Left hindlimb (tissue), 1 donor: ENCODE measurements at regions not wholly inside any gene's neighbourhood (a gene's known extent, or its start where the extent isn't known, plus 50 kb on each side); places are given as distances from the start of the nearest gene placed in this dataset.
A peak's percentile ranks its signal among the peaks of the same experiment; 100 is the strongest.
"Not testable (repeated sequence)": the region's sequence is repeated elsewhere in the genome, so short reads cannot be mapped to it uniquely, and the experiment has no call there.

ENCODE experiments used
- DNase-seq: peaks from one replicate; pipeline ENCODE4 v3.0.0-alpha.2; 2018

DNA sequence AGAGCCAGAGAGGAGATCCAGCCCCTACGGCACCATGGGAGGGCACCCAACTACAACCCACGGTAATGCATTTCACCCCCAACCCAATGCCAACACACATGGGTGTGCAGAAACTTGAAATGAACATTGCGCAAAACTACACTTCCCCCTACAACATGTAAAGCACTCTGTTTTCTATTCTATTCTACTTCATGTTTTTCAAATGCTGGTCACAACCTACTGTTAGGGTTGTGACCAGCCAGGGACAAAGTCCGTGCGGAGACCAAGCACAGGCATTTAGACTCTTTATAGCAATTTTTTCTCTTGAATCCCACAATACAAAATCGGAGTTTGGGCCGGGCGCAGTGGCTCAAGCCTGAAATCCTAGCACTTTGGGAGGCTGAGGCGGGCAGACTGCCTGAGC, 90.6 kb downstream of the MRPL14 start:
- DNase-seq, result no peak

DNA sequence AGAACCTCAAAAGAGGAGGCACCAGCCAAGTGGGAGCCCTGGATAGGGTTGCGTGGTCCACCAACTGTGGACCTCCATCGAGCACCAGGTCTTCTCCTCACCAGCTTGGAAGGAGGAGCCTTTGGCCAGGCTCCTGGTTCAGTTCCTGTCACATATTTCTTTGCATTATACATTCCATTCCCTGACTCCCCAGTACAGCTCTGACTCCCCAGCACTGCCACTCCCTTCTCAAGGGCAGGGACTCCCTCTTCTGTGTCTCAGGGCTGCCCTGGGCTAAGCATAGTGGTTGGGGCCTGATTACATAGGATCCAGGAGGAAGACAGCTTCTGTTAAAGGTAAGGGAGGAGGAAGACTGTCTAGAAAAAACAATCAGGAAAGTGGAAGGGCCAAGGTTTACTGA, 91.1 kb downstream of the MRPL14 start:
- DNase-seq, result no peak

DNA sequence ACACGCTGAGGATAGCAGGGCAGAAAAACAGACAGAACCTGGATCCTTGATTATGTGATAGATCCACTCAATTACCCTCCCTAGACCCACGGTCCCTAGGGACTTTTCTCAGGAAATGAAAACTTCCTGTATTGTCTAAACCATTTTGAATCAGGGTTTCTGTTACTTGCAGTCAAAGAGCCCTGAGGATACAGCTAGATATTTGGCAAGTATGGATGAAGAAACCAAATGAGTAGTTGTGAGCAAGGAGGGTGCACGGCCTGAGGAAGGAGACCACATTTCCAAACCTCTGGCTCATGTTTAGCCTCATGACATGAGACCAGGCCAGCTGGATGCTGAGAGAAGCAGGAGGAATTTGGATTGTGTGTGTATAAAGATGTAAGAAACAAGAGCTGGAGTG, 91.6 kb downstream of the MRPL14 start:
- no peak for DNase-seq

DNA sequence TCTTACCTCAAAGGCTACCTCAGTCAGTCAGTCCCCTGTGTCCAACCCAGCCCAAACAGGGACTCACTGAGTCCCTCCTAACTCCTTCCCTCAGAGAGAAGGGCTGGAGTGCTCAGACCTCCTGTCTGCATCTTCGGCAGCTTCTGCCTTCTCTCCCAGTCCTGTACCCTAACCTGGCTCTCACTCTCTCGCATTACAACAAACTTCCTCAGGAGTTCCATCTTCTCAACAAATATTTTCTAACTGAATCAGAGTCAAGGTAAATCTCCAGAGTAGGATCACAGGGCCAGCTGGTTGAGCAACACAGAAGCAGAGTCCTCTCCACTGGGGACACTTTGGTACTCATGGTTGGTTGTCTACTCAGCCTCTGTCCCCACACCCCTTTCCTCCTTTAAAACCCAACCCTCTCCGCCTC, 92.3 kb downstream of the MRPL14 start:
- DNase-seq, result no peak

DNA sequence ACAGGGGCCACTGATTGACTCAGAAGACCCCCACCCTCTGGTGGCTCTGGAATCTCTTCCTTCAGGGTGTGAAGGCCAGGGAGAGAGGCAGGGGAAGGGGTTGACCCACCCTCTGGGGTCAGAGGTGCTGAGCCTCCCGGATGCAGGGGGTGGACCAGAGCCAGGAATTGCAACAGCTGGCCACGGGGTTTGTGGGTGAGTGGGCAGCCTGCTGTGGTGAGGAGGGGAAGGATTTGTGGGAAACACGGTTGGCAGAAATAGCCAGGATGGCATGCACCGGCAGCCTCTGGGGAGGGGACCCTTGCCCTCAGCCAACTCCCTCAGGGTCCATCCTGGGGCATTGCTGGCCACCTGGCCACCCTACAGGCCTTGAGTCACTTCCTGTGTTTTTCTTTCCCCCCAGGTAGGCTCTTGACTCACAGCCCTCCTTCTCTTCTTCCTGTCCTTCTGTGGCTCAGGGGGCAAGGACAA, 92.8 kb downstream of the MRPL14 start:
- DNase-seq, result peak; percentile 27

DNA sequence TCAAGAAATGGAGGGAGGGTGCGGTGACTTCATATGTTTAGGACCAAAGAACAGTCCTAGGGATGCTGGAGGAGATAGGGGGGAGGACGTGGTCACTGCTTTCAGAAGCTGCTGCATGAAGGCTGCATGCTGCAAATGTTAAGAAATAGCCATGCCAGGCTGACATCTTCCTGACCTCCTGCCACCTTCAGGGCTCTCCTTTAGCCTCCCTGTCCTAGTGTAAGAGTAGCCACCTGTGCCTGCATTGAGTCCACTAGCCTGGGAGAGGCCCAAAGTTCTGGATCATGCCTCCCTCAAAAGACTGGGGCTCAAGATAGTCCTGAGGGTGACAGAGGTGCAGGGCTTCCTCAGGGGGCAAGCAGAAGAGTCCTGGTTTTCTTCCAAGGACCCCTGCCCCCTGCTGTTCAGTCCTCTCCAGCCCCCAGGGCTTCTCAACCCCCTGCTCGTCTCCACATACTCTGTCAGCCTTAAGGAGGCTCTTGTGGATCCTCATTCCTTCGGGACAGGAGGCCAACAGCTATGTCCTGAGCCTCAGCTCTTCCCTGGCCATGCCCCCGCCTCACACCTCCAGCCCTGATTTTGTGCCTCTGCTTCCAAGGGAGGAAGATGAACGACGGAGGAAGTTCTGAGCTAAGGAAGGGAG, 96.3 kb downstream of the MRPL14 start:
- no peak for DNase-seq

DNA sequence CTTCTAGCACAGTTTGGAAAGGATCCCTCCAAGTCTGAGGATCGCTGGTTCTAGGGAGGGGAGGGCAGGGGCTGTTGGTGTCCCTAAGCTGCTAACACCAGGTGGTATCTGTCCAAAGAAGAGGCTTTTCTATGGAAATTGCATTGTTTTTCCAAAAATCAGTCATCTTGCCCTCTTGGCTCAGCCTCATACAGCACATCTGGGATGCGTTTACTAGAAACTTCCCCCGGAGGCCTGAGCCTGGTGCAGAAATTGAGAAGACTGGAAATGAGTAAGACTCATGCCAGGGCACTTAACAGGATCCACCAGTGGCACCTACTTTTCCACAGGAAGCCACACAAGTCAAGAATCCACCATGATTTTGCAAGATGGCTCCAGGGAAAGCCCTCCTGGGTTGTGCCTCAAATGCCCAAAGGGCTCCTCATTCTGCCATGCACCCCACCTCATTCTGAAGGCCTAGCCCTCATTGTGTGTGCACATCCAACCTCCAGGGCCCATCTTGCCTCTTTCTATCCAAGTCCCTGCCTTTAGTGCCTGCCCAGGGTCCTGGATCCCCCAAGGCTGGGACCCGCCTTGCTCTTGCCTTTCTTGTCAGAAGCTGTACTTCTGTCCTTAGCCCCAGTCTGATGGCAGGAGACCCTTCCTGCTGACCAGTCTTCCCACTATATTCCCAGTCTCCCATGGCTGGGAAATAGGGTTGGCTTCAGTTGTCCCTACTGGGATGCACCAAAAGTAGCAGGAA, 97.6 kb downstream of the MRPL14 start:
- peak; percentile 27 for DNase-seq

DNA sequence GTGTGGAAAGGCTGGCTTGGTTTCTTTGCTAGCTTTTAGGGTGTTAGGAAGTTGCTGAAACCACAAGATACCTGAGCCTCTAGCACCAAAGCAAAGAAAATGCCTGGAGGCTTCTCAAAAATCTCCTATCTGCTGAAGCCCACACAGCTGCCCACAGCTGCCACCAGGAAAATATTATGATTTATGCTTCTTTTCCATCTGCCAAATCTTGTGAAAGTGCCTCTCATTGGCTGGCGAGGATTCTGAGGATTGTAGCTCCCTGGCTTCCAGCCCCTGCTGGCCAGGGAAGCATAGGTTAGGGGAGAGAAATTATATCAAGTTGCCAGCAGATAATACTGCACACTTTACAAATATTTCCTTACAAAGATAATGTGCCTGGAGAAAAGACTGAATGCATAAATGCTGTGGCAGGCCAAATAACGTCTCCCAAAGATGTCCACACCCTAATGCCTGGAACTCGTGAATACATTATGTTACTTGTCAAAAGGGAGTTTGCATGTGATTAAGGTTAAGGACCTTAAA, 98.4 kb downstream of the MRPL14 start:
- DNase-seq, result peak; percentile 39

DNA sequence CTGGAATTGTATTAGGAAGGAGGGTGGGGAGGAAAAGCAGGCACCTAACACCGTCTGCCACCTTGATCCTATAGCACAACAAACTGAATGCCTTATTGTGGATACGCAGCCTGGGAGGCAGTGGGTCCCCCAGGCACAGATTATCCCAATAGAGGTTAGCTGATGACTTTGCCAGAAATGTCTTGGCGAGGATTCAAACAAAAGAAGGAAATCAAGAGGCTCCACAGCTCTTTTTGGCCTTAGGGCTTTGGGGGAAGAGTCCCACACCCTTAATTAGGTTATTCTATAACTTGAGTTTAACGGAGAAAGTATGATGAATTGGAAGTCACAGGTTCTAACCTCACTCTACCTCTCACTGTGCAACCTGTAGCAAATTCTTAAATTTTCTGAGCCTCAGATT, 102.0 kb downstream of the MRPL14 start:
- DNase-seq, result no peak

DNA sequence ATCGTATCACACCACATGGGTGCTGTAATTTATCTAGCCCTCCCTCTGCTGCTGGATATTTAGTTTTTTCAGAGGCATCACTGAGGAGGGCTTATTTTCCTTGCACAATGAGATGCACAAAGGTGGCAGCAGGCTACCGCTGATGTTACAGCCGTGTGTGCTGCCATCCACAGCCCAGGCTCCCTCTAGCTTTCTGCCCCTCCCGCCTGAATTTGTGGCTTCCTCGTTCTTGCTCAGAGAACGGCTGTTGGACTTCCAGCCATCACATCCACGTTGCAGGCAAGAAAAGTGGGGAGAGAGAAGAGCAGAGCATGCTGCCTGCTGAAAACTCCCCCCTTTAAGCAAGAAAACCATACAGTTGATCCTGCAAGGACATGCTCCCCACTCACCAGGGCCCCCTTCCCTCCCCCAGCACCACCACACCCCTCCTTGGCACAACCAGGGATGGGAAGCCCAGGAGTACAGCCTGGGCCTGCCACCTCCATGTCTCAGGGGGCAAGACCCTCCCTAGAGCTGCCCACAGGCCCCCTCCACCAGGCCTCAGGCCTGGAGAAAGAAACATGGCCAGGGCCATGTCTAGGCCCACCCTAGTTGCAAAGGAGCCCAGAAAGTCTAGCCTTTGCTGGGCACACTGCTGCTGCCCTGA, 102.6 kb downstream of the MRPL14 start:
- DNase-seq, result peak; percentile 41

DNA sequence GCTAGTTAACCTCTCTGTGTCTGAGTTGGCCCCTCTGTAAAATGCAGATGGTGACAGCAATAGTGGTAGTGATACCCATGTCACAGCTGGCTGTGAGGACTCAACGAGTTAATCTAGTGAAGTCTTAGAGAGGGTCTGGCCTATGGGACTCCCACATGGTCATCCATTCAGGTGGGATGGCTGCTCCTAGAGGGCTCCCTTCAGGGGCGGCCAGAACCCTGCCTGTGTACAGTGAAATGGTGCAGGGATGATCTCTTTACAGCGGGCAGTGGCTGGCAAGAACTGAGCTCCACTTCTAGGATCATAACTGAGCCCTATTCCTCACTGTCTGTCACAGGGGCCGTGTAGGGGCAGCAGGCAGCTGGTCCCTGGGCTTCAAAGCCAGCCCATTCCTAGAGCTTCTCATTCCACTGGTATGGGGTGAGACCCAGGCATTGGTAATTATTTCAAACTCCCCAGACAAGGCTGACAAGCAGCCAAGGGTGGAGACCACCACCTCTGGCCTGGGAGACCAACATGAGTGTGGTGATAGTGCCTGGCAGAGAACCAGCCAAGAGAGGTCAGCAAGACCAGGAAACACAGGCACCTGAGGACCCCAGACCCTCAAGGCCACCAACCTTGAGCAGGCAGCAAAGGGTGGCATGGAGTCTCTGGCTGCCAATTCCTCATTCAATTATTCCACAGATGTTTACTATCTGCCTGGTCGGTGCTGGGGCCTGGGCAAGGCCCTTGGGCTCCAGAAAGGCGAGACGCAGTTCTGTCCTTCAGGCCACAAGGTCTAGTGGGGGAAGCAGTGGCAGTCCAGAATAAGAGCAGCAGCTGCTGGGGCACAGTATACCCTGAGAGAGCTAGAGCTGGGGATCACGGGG, 103.4 kb downstream of the MRPL14 start:
- DNase-seq, result no peak

DNA sequence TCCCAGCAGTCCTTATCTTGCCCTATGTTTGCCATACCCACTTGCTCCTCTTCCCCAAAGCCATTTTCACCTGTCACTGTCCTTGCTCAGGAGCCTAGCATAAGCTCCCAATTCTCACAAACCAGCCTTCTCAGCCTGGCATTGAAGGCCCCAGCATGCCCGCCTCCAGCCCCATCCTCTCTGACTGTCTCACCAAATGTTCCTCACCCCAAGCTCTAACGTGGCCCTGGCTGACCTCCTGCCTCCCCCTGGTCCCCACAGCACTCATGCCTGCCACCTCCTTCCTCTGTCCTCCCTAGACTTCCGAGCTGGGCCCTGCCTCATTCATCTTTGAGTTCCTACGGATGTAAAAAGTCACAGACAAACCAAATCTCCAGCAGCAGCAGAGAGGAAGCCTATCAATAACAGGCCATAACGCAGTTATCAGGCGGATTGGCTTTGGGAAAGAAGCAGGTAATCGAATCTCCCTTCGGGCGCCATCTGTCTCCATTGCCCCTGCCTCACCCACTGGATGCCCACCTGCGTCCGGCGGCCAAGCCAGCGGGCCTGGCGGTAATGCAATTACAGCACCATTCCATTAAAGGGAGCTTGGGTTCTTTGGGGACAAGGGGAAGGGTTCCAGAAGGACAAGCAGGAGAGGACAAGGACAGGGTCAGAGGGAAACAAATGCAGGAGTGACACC, 104.4 kb downstream of the MRPL14 start:
- DNase-seq, result no peak

DNA sequence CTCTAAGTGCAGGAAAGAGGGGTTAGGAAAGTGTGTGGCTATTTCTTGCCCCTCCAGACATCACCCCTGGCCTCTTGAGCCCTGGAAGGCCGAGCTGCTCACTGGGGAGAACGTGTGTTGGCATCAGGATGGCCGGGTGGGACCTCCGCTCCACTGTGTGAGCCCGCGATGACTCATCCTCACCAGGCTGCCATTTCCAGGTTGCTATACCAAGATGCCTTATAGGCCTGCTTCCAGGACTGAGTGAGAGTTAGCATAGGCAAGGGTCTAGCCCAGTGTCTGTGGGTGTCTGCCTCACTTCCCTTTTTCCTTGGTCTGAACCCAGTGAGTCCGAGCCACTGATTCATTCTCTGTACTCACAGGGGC, 105.0 kb downstream of the MRPL14 start:
- DNase-seq, result peak; percentile 39

DNA sequence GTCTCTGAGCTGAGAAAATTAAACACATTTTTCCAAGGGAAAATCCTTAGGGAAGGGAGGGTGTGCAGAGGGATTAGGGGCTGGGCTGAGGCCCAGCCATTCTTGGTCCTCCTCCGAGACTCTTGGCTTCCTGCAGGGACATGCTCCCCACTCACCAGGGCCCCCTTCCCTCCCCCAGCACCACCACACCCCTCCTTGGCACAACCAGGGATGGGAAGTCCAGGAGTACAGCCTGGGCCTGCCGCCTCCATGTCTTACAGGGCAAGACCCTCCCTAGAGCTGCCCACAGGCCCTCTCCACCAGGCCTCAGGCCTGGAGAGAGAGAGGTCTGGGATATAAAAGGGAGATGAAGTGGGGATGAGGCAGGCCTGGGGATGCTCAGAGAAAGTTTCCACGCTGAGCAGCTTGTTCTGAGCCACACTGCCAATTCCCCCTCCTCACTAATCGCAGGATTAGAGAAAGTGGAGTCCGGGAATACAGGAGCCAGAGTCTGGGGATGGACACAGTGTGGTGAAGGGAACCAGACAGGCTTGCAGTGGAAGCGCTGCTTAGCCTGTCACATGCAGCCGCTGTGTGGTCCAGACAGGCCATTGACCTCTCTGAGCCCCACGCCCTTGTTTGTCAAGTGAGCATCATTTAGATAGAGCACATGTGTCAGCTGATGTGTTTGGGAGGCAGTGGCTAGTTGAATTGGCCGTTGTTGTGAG, 105.5 kb downstream of the MRPL14 start:
- peak; percentile 34 for DNase-seq

DNA sequence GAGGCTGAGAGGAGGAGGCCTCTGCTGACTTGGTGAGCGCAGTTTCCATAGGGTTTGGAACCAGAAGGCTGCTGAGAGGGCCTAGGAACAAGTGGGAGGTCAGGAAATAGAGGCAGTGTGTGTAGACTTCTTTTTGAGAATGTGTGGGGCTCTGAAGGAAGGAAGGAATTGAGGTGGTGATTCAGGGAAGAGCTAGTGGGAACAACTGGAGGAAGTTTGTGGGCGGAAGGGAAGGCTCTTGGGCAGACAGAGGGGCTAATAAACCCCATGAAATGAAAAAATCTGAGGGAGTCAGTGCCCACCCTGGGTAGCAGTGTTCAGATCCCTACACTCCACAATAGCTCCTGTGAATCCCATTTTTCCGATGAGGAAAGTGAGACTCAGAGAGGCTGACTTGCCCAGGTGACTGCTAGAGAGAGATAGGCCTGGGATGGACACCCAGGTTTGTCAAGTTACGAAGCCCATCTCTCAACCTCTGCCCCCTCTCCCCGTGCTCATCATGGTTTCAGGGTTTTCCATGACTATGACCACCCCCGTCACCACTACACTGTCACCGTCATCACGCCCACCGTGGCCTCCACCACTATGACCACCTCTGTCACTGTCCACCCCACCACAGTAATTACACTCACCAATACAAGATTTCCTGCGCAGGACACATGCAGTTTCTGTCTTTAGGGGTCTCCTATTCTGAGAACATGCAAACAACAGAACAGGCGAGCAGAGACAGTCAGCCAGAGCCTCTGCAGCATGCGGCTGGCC, 106.4 kb downstream of the MRPL14 start:
- DNase-seq, result no peak

DNA sequence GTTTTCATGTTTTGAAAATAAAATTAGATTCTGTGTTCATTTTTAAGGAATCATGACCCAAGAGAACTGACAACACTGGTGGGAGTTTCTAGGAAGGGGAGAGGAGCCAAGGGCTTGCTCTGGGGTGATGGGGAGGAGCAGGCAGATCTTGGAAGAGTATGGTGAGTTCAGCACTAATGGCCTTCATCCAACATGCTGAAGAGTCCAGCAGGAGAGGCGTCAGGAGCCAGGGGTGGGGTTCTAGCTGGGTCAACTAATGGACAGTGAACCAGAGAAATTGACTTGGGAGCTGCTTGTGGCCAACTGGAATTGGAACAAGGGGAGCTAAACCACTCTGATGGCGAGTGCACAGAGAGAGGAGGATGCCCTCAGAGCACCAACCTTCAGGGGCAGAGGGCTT, 107.1 kb downstream of the MRPL14 start:
- peak; percentile 42 for DNase-seq

DNA sequence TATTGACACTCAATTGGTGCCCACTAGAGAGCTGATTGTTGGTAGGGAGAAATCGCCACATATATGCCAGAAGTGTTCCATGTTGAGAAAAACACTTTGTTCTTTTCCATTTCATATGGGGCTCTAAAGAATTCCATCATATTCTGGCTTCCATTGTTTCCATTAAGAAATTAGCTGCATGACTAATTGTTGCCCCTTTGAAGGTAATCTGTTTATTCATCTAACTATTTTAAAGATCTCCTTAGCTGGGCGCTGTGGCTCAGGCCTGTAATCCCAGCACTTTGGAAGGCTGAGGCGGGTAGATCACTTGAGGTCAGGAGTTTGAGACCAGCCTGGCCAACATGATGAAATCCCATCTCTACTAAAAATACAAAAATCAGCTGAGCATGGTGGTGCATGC, 109.9 kb downstream of the MRPL14 start:
- DNase-seq, result not testable (repeated sequence)

DNA sequence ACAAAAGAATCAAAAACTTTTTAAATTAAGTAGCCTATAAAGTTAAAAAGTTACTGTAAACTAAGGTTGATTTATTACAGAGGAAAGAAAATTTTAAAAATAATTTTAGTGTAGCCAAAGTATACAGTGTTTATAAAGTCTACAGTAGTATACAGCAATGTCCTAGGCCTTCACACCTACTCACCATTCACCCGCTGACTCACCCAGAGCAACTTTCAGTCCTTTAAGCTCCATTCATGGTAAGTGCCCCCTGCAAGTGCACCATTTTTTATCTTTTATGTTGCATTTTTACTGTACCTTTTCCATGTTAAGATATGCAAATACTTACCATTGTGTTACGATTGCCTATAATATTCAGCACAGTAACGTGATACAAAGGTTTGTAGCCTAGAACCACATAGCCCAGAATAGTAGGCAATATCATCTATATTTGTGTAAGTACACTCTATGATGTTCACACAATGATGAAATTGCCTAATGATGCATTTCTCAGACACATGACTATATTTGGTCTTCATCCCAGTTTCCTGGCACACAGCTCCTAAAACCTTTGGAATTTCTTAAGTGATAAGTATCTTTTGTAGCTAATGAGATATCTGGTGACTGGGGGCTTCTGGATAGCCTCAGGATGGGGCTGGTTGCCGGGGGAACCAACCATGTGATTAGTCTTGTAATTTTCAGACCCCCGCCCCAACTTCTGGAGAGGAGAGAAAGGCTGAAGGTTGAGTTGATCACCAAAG, 111.0 kb downstream of the MRPL14 start:
- no peak for DNase-seq

DNA sequence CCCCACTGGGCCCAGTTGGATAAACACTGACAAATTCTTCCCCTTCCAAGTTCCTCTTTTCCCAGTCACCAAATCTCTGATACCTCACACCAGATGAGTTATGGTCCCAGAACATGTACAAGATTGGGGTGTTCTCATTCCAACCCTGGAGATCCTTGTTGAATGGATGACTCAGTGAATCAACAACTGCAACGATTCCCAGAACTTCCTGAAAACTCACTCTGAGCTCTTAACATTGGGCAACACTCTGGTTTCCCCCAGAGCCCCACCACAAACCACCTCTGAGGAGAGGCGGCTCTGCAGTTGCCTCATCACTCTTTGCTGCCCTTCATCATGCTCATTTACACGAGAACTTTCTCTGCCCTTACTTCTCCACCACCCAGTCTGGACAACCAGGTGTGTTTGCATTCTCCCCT, 115.2 kb downstream of the MRPL14 start:
- no peak for DNase-seq

DNA sequence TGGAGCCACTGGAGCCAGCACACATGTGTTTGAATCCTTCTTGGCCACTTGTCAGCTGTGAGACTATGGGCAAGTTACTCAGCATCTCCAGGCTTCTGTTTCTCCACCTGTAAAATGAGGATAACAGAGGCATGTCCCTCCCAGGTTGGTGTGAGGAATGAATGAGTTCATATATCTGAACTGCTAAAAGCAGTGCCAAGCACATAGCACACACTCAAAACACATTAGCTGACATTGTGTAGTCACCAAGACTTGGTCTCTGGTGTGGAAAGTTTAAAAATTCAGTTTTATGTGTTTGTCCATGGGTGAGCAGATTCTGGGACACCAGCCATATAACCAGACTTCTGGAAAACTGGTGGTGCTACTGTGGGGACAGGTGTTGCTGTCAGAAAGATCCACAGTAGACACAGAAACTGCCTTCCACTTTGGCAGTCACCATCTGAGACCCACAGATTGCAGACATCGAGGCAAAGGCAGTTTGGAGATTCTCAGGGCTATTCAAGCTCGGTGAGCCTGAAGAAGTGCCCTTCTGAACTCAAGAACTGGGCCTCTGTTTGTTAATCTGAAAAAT, 115.8 kb downstream of the MRPL14 start:
- no peak for DNase-seq
